H9 (cell line): ENCODE measurements at regions not wholly inside any gene's neighbourhood (a gene's known extent, or its start where the extent isn't known, plus 50 kb on each side); places are given as distances from the start of the nearest gene placed in this dataset.

ENCODE experiments used
- DNase-seq: peaks from one replicate; pipeline ENCODE4 v3.0.0-alpha.2; 2017
- H2AFZ ChIP-seq: one replicate; pipeline ENCODE4 v1.6.1; 2013; ENCODE audit warnings: mild to moderate bottlenecking, low read length, control low read depth, moderate library complexity
- H2AK5ac ChIP-seq: 2 replicates; pipeline ENCODE4 v1.6.1; 2013; ENCODE audit warnings: low read length, control low read depth, mixed read lengths; ENCODE audit not compliant: insufficient read length
- H2BK120ac ChIP-seq: one replicate; pipeline ENCODE4 v1.6.1; 2013; ENCODE audit warnings: low read depth, mild to moderate bottlenecking, low read length, control low read depth, inconsistent platforms; ENCODE audit not compliant: poor library complexity, severe bottlenecking
- H2BK12ac ChIP-seq: 2 replicates; pipeline ENCODE4 v1.6.1; 2013; ENCODE audit warnings: low read length, control low read depth, mixed read lengths, low read depth; ENCODE audit not compliant: insufficient read length
- H2BK15ac ChIP-seq: 2 replicates; pipeline ENCODE4 v1.6.1; 2013; ENCODE audit warnings: low read depth, low read length, control low read depth
- H2BK20ac ChIP-seq: one replicate; pipeline ENCODE4 v1.6.1; 2013; ENCODE audit warnings: low read depth, mild to moderate bottlenecking, low read length, control low read depth, inconsistent platforms; ENCODE audit not compliant: poor library complexity, severe bottlenecking
- H2BK5ac ChIP-seq: 2 replicates; pipeline ENCODE4 v1.6.1; 2013; ENCODE audit warnings: low read length, control low read depth, mixed read lengths; ENCODE audit not compliant: insufficient read length
- H3K14ac ChIP-seq: 2 replicates; pipeline ENCODE4 v1.6.1; 2013; ENCODE audit warnings: low read length, control low read depth; ENCODE audit not compliant: insufficient read depth
- H3K18ac ChIP-seq: 2 replicates; pipeline ENCODE4 v1.6.1; 2013; ENCODE audit warnings: low read depth, mild to moderate bottlenecking, mixed read lengths, low read length, control low read depth; ENCODE audit not compliant: insufficient read length
- H3K23ac ChIP-seq: 2 replicates; pipeline ENCODE4 v1.6.1; 2013; ENCODE audit warnings: low read length, control low read depth, mixed read lengths, low read depth; ENCODE audit not compliant: insufficient read length
- H3K23me2 ChIP-seq: 2 replicates; pipeline ENCODE4 v1.6.1; 2013; ENCODE audit warnings: low read depth, mild to moderate bottlenecking, mixed read lengths, low read length, control low read depth; ENCODE audit not compliant: insufficient read length, poor library complexity, severe bottlenecking
- H3K27ac ChIP-seq: 2 replicates; pipeline ENCODE4 v1.5.1; 2013; ENCODE audit warnings: low read length, control low read depth, mixed read lengths, low read depth; ENCODE audit not compliant: insufficient read length
- H3K27me3 ChIP-seq: 2 replicates; pipeline ENCODE4 v1.6.1; 2013; ENCODE audit warnings: low read length, control low read depth, inconsistent platforms; ENCODE audit not compliant: insufficient read depth
- H3K4ac ChIP-seq: 2 replicates; pipeline ENCODE4 v1.6.1; 2013; ENCODE audit warnings: low read depth, mild to moderate bottlenecking, control low read depth, inconsistent platforms, low read length, moderate library complexity
- H3K4me1 ChIP-seq: 2 replicates; pipeline ENCODE4 v1.6.1; 2013; ENCODE audit warnings: low read length, control low read depth, inconsistent platforms; ENCODE audit not compliant: insufficient read depth
- H3K4me2 ChIP-seq: 2 replicates; pipeline ENCODE4 v1.6.1; 2013; ENCODE audit warnings: low read length, control low read depth, mixed read lengths; ENCODE audit not compliant: insufficient read length, insufficient read depth
- H3K56ac ChIP-seq: 2 replicates; pipeline ENCODE4 v1.6.1; 2013; ENCODE audit warnings: low read depth, mild to moderate bottlenecking, mixed read lengths, low read length, control low read depth; ENCODE audit not compliant: insufficient read length
- H3K79me1 ChIP-seq: 2 replicates; pipeline ENCODE4 v1.6.1; 2013; ENCODE audit warnings: low read depth, mild to moderate bottlenecking, moderate library complexity, low read length, control low read depth, inconsistent platforms; ENCODE audit not compliant: insufficient read depth, poor library complexity, severe bottlenecking
- H3K79me2 ChIP-seq: 2 replicates; pipeline ENCODE4 v1.6.1; 2013; ENCODE audit warnings: low read length, control low read depth, inconsistent platforms; ENCODE audit not compliant: insufficient read depth
- H3K9ac ChIP-seq: 2 replicates; pipeline ENCODE4 v1.6.1; 2013; ENCODE audit warnings: low read length, control low read depth, mixed read lengths; ENCODE audit not compliant: insufficient read length; ENCODE audit errors: extremely low read depth
- H3K9me3 ChIP-seq: one replicate; pipeline ENCODE4 v1.6.1; 2013; ENCODE audit warnings: low read depth, low read length, inconsistent platforms; ENCODE audit not compliant: control insufficient read depth
- H3T11ph ChIP-seq: one replicate; pipeline ENCODE4 v1.6.1; 2013; ENCODE audit warnings: mild to moderate bottlenecking, low read length, control low read depth, inconsistent platforms
- H4K20me1 ChIP-seq: one replicate; pipeline ENCODE4 v1.6.1; 2013; ENCODE audit not compliant: control insufficient read depth, insufficient read length, insufficient read depth
- H4K5ac ChIP-seq: 2 replicates; pipeline ENCODE4 v1.6.1; 2013; ENCODE audit warnings: low read depth, mild to moderate bottlenecking, mixed read lengths, low read length, control low read depth; ENCODE audit not compliant: insufficient read length
- H4K8ac ChIP-seq: replicated peaks from 2 replicates; pipeline ENCODE4 v1.6.1; 2013; ENCODE audit warnings: low read length, control low read depth, mixed read lengths, low read depth; ENCODE audit not compliant: insufficient read length
- H4K91ac ChIP-seq: 2 replicates; pipeline ENCODE4 v1.6.1; 2013; ENCODE audit warnings: low read depth, mild to moderate bottlenecking, moderate library complexity, mixed read lengths, low read length, control low read depth; ENCODE audit not compliant: insufficient read length
- H3K27ac Mint-ChIP-seq, 3 experiments: 2 replicates in 2 of 3; 3 replicates in 1 of 3; pipeline ENCODE4 v1.8.0; 2020 to 2021; ENCODE audit warnings: mixed read lengths in 3 of 3, mild to moderate bottlenecking in 1 of 3, moderate library complexity in 1 of 3
- H3K27me3 Mint-ChIP-seq: 2 replicates; pipeline ENCODE4 v1.8.0; 2021; ENCODE audit warnings: low read depth, mild to moderate bottlenecking, moderate library complexity, mixed read lengths
- H3K36me3 Mint-ChIP-seq, 3 experiments: 2 replicates in 2 of 3; 3 replicates in 1 of 3; pipeline ENCODE4 v1.8.0; 2020 to 2021; ENCODE audit warnings: low read depth in 3 of 3, mixed read lengths in 3 of 3; ENCODE audit not compliant: insufficient read depth in 1 of 3
- H3K4me1 Mint-ChIP-seq, 2 experiments: 2 replicates each; pipeline ENCODE4 v1.8.0; 2020; ENCODE audit warnings: mixed read lengths in 2 of 2
- H3K4me3 Mint-ChIP-seq, 2 experiments: 2 replicates in 1 of 2; 3 replicates in 1 of 2; pipeline ENCODE4 v1.8.0; 2020 to 2021; ENCODE audit warnings: mild to moderate bottlenecking in 2 of 2, mixed read lengths in 2 of 2, moderate library complexity in 1 of 2
- H3K9me3 Mint-ChIP-seq, 2 experiments: 2 replicates in 1 of 2; 3 replicates in 1 of 2; pipeline ENCODE4 v1.8.0; 2020; ENCODE audit warnings: mild to moderate bottlenecking in 2 of 2, mixed read lengths in 2 of 2, moderate library complexity in 1 of 2
- CTCF ChIP-seq: fragments of 200-600 bp; sonication (generic); conservative IDR thresholded peaks from 3 replicates; pipeline ENCODE4 v1.8.0; 2021; ENCODE audit warnings: antibody characterized with exemption, mild to moderate bottlenecking
- WGBS: extraction: QIAGEN DNeasy Blood & Tissue Kit; methylation state at CpG from one replicate; pipeline ENCODE4 v1.1.7; 2013; ENCODE audit warnings: missing lambda C conversion rate, low lambda C conversion rate, mixed read lengths; ENCODE audit not compliant: insufficient read length; ENCODE audit errors: extremely low coverage; 5-methylcytosine and 5-hydroxymethylcytosine counted together

- Histone ChIP-seq H4K8ac (no peak overlapping the region), H4K91ac (no peak overlapping the region), H3K23ac (no peak overlapping the region), H3K4me1 (no peaks in the 10 kb centered on the region), H3K4ac (no peak overlapping the region), H3K9me3 (no peaks in the 10 kb centered on the region), H3K79me2 (no peaks in the 10 kb centered on the region), H4K5ac (no peak overlapping the region), H2BK5ac (no peak overlapping the region), H3K14ac (no peak overlapping the region; the same call in 1 of the 2 replicates), H3K23me2 (no peaks in the 10 kb centered on the region), H3K18ac (no peak overlapping the region), H3K56ac (no peak overlapping the region), H3K27me3 (no peaks in the 10 kb centered on the region), H2AFZ (no peak overlapping the region), H2BK20ac (no peak overlapping the region), H4K20me1 (no peaks in the 10 kb centered on the region), H3K27ac (no peak overlapping the region), H2BK12ac (no peak overlapping the region), H3K79me1 (no peaks in the 10 kb centered on the region), H2AK5ac (no peak overlapping the region), H2BK120ac (no peak overlapping the region), H3K4me2 (no peak overlapping the region), H3K9ac (no peak overlapping the region), H2BK15ac (no peak overlapping the region), H3T11ph (no peak overlapping the region)
- H3K27me3 Mint-ChIP-seq: peaks cover 7% of the 10 kb centered on the region
- DNase-seq: peak; percentile 34
- WGBS: no CpG with 5 or more reads among the region's 21 CpGs
- H3K4me1 Mint-ChIP-seq: peaks cover 0 to 3% of the 10 kb centered on the region in 2 experiments; a peak in 1 of 4 replicates
- no peak overlapping the region for H3K27ac Mint-ChIP-seq
- H3K9me3 Mint-ChIP-seq: peaks cover 0 to 2% of the 10 kb centered on the region in 2 experiments; a peak in 1 of 5 replicates
- no peak overlapping the region for H3K4me3 Mint-ChIP-seq
- no peak for TF ChIP-seq CTCF
- peaks cover 0 to 3% (median 0%) of the 10 kb centered on the region in 3 experiments; a peak in 1 of 7 replicates for H3K36me3 Mint-ChIP-seq
Observed at GRCh38 chr9:79257790-79258351, 313.9 kb upstream of the TLE4 start.
